ENCODE measurements at regions not wholly inside any gene's neighbourhood (a gene's known extent, or its start where the extent isn't known, plus 50 kb on each side); places are given as distances from the start of the nearest gene placed in this dataset.
A peak's percentile ranks its signal among the peaks of the same experiment; 100 is the strongest.

DNA sequence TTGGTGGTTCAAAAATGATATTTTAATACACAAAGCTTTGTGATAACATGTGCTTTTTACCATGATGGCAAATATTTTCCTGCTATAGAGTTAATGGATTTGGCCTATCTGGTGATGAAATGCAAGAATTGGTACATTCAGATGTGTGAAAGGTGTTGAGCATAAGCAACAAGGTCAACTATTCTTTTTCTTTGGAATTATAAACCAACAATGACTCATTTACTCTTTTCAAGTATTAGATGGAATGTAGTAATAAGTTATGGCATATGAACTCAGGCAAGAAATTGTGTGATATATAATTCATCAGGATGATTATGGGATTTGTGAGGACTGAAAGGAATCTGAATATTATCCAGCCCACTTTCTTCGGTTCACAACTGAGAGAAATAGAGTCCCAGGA lies 471.4 kb downstream of the ETNK1 start:
- no peak overlapping the region for H3K4me2 ChIP-seq (ENCODE audit: insufficient read depth, low read length, poor library complexity, severe bottlenecking)
- H3K27ac ChIP-seq (replicated peaks; ENCODE audit: low read length): no peak overlapping the region
- no peak overlapping the region for H3K23ac ChIP-seq (ENCODE audit: low read depth, low read length, poor library complexity)
- H3K4me3 ChIP-seq (ENCODE audit: low read length in 2 of 2): no peak overlapping the region
- H2BK15ac ChIP-seq (ENCODE audit: low read length): no peak overlapping the region
- H3K79me1 ChIP-seq (ENCODE audit: low read depth, low read length): no peaks in the 10 kb centered on the region
- no peak overlapping the region for H4K8ac ChIP-seq (ENCODE audit: low read depth, low read length)
- H3K4me1 ChIP-seq (ENCODE audit: control insufficient read depth in 2 of 2, insufficient read depth in 1 of 2, low read depth in 1 of 2, low read length in 2 of 2): no peaks in the 10 kb centered on the region
- no peak overlapping the region for H3K9ac ChIP-seq (ENCODE audit: low read depth, low read length, poor library complexity)
- WGBS, 2 donors (ENCODE audit: extremely low coverage in 2 of 2, insufficient read length in 2 of 2, insufficient replicate concordance in 1 of 2): no CpG with 5 or more reads among the region's 1 CpG
- no peak overlapping the region for H3K14ac ChIP-seq (ENCODE audit: low read length)
- no peak overlapping the region for H4K91ac ChIP-seq (ENCODE audit: low read depth, low read length, poor library complexity)
- no peaks in the 10 kb centered on the region for H3K9me3 ChIP-seq (replicated peaks in 1 of 2; ENCODE audit: control insufficient read depth in 2 of 2, insufficient read depth in 1 of 2, low read depth in 1 of 2, low read length in 2 of 2)
- H2AFZ ChIP-seq (ENCODE audit: low read length): no peak overlapping the region
- H2AK5ac ChIP-seq (ENCODE audit: low read depth, low read length): no peak overlapping the region
- no peak overlapping the region for H3K18ac ChIP-seq (ENCODE audit: low read length)
- H2BK120ac ChIP-seq (ENCODE audit: low read depth, low read length): no peak overlapping the region
- no peaks in the 10 kb centered on the region for H3K36me3 ChIP-seq (replicated peaks in 1 of 2; ENCODE audit: control insufficient read depth in 2 of 2, insufficient read depth in 2 of 2, low read length in 2 of 2)
- no peaks in the 10 kb centered on the region for H3K27me3 ChIP-seq (ENCODE audit: control insufficient read depth in 3 of 3, insufficient read depth in 3 of 3, low read depth in 1 of 3, low read length in 3 of 3)
- H2BK5ac ChIP-seq (ENCODE audit: low read length): no peak overlapping the region
- no peak overlapping the region for H3K4ac ChIP-seq (ENCODE audit: low read length)
- H2BK12ac ChIP-seq (ENCODE audit: low read length): no peak overlapping the region
- no peak for DNase-seq (ENCODE audit: low spot score)

DNA sequence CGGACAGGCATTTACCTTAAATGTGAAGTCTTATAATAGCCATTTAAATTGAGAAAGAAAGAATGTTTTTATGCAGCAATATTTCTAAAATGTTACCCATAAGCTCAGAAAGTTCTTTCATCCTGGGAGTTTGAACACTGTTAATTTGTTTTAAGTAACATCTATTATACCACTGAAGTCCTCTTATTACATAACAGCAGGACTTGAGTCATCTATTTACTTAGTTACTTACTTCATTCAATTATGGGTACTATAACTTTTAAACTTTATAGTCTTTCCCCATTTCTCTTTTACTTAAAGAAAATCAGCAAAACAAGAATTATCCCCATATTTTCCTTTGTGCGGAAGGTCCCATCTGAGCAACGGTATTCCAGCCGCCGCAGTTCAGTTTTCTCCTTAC lies 473.1 kb downstream of the ETNK1 start:
- H3K4ac ChIP-seq (ENCODE audit: low read length): no peak overlapping the region
- H3K27ac ChIP-seq (replicated peaks; ENCODE audit: low read length): no peak overlapping the region
- H4K91ac ChIP-seq (ENCODE audit: low read depth, low read length, poor library complexity): no peak overlapping the region
- no peaks in the 10 kb centered on the region for H3K4me1 ChIP-seq (ENCODE audit: control insufficient read depth in 2 of 2, insufficient read depth in 1 of 2, low read depth in 1 of 2, low read length in 2 of 2)
- H3K18ac ChIP-seq (ENCODE audit: low read length): no peak overlapping the region
- no peak overlapping the region for H2BK5ac ChIP-seq (ENCODE audit: low read length)
- H3K79me1 ChIP-seq (ENCODE audit: low read depth, low read length): no peaks in the 10 kb centered on the region
- no peak overlapping the region for H2AK5ac ChIP-seq (ENCODE audit: low read depth, low read length)
- no peak overlapping the region for H3K4me2 ChIP-seq (ENCODE audit: insufficient read depth, low read length, poor library complexity, severe bottlenecking)
- DNase-seq (ENCODE audit: low spot score): no peak
- H3K4me3 ChIP-seq (ENCODE audit: low read length in 2 of 2): no peak overlapping the region
- no peak overlapping the region for H2BK120ac ChIP-seq (ENCODE audit: low read depth, low read length)
- H4K8ac ChIP-seq (ENCODE audit: low read depth, low read length): no peak overlapping the region
- no peak overlapping the region for H3K23ac ChIP-seq (ENCODE audit: low read depth, low read length, poor library complexity)
- no peak overlapping the region for H2AFZ ChIP-seq (ENCODE audit: low read length)
- no peaks in the 10 kb centered on the region for H3K36me3 ChIP-seq (replicated peaks in 1 of 2; ENCODE audit: control insufficient read depth in 2 of 2, insufficient read depth in 2 of 2, low read length in 2 of 2)
- no peak overlapping the region for H2BK12ac ChIP-seq (ENCODE audit: low read length)
- H2BK15ac ChIP-seq (ENCODE audit: low read length): no peak overlapping the region
- H3K27me3 ChIP-seq (ENCODE audit: control insufficient read depth in 3 of 3, insufficient read depth in 3 of 3, low read depth in 1 of 3, low read length in 3 of 3): no peaks in the 10 kb centered on the region
- no peak overlapping the region for H3K14ac ChIP-seq (ENCODE audit: low read length)
- WGBS, 2 donors (ENCODE audit: extremely low coverage in 2 of 2, insufficient read length in 2 of 2, insufficient replicate concordance in 1 of 2): no CpG with 5 or more reads among the region's 5 CpGs
- no peak overlapping the region for H3K9ac ChIP-seq (ENCODE audit: low read depth, low read length, poor library complexity)
- no peaks in the 10 kb centered on the region for H3K9me3 ChIP-seq (replicated peaks in 1 of 2; ENCODE audit: control insufficient read depth in 2 of 2, insufficient read depth in 1 of 2, low read depth in 1 of 2, low read length in 2 of 2)

DNA sequence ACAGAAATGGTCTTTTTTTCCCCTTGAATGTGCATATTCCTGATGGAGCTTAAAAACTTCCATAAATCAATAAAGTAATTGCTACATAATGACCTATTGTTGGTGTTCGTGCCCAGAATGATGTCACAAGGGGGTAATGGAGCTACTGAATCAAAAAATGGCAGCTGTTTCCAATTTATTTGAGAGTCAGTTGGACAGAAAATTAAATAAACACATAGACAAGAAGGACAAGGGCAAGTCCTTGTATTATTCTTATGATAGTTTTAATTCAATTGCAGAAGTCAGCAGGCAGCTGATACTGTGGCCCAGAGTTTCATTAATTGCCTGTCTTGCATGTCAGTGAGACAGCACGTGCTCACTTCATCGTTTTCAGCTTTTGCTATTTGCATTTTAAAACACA lies 473.5 kb downstream of the ETNK1 start:
- H3K4ac ChIP-seq (ENCODE audit: low read length): no peak overlapping the region
- no peak for DNase-seq (ENCODE audit: low spot score)
- peak overlapping the region; percentile 10 for H2AFZ ChIP-seq (ENCODE audit: low read length)
- H3K27me3 ChIP-seq (ENCODE audit: control insufficient read depth in 3 of 3, insufficient read depth in 3 of 3, low read depth in 1 of 3, low read length in 3 of 3): no peaks in the 10 kb centered on the region
- H2BK15ac ChIP-seq (ENCODE audit: low read length): no peak overlapping the region
- no peaks in the 10 kb centered on the region for H3K4me1 ChIP-seq (ENCODE audit: control insufficient read depth in 2 of 2, insufficient read depth in 1 of 2, low read depth in 1 of 2, low read length in 2 of 2)
- H3K23ac ChIP-seq (ENCODE audit: low read depth, low read length, poor library complexity): no peak overlapping the region
- no peak overlapping the region for H4K91ac ChIP-seq (ENCODE audit: low read depth, low read length, poor library complexity)
- H2BK120ac ChIP-seq (ENCODE audit: low read depth, low read length): no peak overlapping the region
- no peak overlapping the region for H2BK5ac ChIP-seq (ENCODE audit: low read length)
- no peaks in the 10 kb centered on the region for H3K36me3 ChIP-seq (replicated peaks in 1 of 2; ENCODE audit: control insufficient read depth in 2 of 2, insufficient read depth in 2 of 2, low read length in 2 of 2)
- H3K9ac ChIP-seq (ENCODE audit: low read depth, low read length, poor library complexity): no peak overlapping the region
- no peak overlapping the region for H3K18ac ChIP-seq (ENCODE audit: low read length)
- no CpG with 5 or more reads among the region's 3 CpGs for WGBS, 2 donors (ENCODE audit: extremely low coverage in 2 of 2, insufficient read length in 2 of 2, insufficient replicate concordance in 1 of 2)
- H3K4me3 ChIP-seq (ENCODE audit: low read length in 2 of 2): no peak overlapping the region
- H3K79me1 ChIP-seq (ENCODE audit: low read depth, low read length): no peaks in the 10 kb centered on the region
- no peak overlapping the region for H3K4me2 ChIP-seq (ENCODE audit: insufficient read depth, low read length, poor library complexity, severe bottlenecking)
- H4K8ac ChIP-seq (ENCODE audit: low read depth, low read length): no peak overlapping the region
- no peak overlapping the region for H2BK12ac ChIP-seq (ENCODE audit: low read length)
- H3K14ac ChIP-seq (ENCODE audit: low read length): no peak overlapping the region
- no peaks in the 10 kb centered on the region for H3K9me3 ChIP-seq (replicated peaks in 1 of 2; ENCODE audit: control insufficient read depth in 2 of 2, insufficient read depth in 1 of 2, low read depth in 1 of 2, low read length in 2 of 2)
- no peak overlapping the region for H2AK5ac ChIP-seq (ENCODE audit: low read depth, low read length)
- H3K27ac ChIP-seq (replicated peaks; ENCODE audit: low read length): no peak overlapping the region

DNA sequence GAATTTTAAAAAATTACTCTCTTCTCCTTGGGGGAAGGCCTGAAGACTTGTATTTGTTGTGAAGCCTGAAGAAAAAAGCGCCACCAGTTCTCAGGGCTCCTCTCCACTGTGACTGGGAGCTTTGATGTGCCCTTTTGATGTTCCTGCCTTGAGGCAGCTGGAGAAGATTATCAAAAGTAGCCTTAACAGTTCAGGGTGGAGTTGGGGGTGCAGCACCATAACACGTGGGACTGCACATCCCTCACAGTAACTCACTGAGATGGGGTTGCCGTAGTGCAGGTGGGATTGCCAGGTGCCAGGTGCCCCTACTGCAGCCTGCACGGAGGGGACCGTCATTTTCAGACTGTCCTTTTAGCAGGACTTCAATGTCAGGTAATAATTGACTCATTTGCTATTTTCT lies 474.1 kb downstream of the ETNK1 start:
- Histone ChIP-seq H2BK120ac (ENCODE audit: low read depth, low read length) (no peak overlapping the region), H2AFZ (ENCODE audit: low read length) (peak overlapping the region; percentile 10), H3K14ac (ENCODE audit: low read length) (no peak overlapping the region), H3K4ac (ENCODE audit: low read length) (no peak overlapping the region), H3K79me1 (ENCODE audit: low read depth, low read length) (no peaks in the 10 kb centered on the region), H2BK5ac (ENCODE audit: low read length) (no peak overlapping the region), H3K27me3 (ENCODE audit: control insufficient read depth in 3 of 3, insufficient read depth in 3 of 3, low read depth in 1 of 3, low read length in 3 of 3) (no peaks in the 10 kb centered on the region), H3K4me2 (ENCODE audit: insufficient read depth, low read length, poor library complexity, severe bottlenecking) (no peak overlapping the region), H3K4me1 (ENCODE audit: control insufficient read depth in 2 of 2, insufficient read depth in 1 of 2, low read depth in 1 of 2, low read length in 2 of 2) (no peaks in the 10 kb centered on the region), H2BK12ac (ENCODE audit: low read length) (no peak overlapping the region), H3K36me3 (replicated peaks in 1 of 2; ENCODE audit: control insufficient read depth in 2 of 2, insufficient read depth in 2 of 2, low read length in 2 of 2) (no peaks in the 10 kb centered on the region), H3K27ac (replicated peaks; ENCODE audit: low read length) (no peak overlapping the region), H3K9me3 (replicated peaks in 1 of 2; ENCODE audit: control insufficient read depth in 2 of 2, insufficient read depth in 1 of 2, low read depth in 1 of 2, low read length in 2 of 2) (no peaks in the 10 kb centered on the region), H3K18ac (ENCODE audit: low read length) (no peak overlapping the region), H3K4me3 (ENCODE audit: low read length in 2 of 2) (no peak overlapping the region), H3K23ac (ENCODE audit: low read depth, low read length, poor library complexity) (no peak overlapping the region), H2BK15ac (ENCODE audit: low read length) (no peak overlapping the region), H3K9ac (ENCODE audit: low read depth, low read length, poor library complexity) (no peak overlapping the region), H4K8ac (ENCODE audit: low read depth, low read length) (no peak overlapping the region), H4K91ac (ENCODE audit: low read depth, low read length, poor library complexity) (no peak overlapping the region), H2AK5ac (ENCODE audit: low read depth, low read length) (no peak overlapping the region)
- no peak for DNase-seq (ENCODE audit: low spot score)
- no CpG with 5 or more reads among the region's 5 CpGs for WGBS, 2 donors (ENCODE audit: extremely low coverage in 2 of 2, insufficient read length in 2 of 2, insufficient replicate concordance in 1 of 2)
